ENCODE measurements at regions not wholly inside any gene's neighbourhood (a gene's known extent, or its start where the extent isn't known, plus 50 kb on each side); places are given as distances from the start of the nearest gene placed in this dataset.

DNA sequence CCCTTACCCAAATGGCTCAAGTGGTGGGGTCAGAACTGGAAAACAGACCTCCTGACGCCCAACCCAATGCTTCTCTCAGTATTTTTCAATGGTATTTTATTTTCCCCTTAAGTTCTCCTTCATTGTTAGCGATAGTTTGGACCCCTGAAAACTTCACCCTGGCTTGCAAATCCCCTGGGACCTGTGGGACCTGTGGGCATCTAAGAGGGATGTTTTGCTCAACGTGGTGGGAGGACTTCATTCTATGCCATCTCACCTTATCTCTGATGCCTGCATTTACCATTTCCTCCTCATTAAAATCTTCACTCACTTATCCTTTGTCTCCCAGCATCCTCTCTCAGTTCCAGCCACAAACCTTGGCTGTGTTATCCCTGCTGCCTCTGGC lies 59.4 kb upstream of the GZMB start:
- no peak for DNase-seq (ENCODE audit: low spot score)

DNA sequence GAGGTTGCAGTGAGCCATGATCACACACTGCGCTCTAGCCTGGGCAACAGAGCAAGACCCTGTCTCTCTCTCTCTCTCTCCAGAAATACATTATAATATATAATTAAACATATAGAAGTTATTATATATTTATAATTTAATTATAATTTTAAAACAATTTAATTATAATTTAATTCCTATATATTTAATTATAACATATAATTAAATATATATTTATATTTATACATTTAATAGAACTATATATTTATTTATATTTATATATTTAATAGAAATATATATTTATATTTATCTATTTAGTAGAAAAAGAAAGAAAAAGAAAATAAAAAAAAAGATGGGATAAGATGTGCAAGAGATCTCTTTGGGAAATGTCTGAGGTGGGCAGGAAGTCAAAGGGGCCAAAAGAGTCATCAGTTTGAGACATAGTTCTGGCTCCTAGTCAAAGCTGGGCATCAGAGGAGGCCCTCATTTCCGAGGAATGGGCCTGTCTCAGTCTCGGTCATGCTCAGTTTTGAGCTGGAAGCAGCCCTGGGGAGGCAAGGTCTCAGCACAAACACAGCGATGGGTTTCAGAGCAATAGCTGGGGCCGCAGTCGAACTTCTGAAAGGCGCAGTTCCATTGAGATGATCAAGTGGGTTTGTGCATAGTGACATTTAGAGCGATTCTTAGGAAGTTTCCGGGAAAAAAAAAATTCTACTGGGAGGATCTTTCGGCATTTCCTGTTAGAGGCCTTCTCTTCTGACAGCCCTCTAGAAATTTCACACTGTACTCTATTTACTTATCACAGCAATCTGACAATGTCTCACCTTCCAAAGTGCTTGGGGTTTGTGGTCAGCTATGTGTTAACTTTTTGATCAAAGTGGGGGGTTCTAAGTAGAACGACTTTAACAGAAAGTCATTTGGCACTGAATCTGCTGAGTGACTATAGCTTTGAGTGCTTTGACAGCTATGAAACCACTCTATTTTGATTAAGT lies 58.7 kb upstream of the GZMB start:
- peak; percentile 90 for DNase-seq (ENCODE audit: low spot score)

DNA sequence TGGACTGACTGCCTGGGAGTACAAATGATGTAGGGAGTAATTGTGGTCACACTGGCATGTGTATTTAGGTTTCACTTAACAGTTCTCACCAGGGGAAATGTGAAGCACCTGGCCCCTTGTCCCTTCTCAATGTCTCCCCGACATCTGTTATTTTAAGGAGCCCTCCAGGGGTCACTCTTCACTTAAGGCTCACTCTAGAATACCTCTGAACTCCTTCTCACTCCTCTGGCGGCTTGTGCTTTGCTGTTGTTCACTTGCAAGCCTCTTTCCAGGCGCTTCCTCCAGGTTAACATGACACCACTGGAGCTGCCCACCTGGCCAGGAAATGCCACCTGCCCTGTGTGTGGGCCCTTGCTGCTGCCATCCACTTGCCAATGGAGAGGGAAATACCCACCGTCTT lies 56.5 kb upstream of the GZMB start:
- DNase-seq (ENCODE audit: low spot score): peak; percentile 22

DNA sequence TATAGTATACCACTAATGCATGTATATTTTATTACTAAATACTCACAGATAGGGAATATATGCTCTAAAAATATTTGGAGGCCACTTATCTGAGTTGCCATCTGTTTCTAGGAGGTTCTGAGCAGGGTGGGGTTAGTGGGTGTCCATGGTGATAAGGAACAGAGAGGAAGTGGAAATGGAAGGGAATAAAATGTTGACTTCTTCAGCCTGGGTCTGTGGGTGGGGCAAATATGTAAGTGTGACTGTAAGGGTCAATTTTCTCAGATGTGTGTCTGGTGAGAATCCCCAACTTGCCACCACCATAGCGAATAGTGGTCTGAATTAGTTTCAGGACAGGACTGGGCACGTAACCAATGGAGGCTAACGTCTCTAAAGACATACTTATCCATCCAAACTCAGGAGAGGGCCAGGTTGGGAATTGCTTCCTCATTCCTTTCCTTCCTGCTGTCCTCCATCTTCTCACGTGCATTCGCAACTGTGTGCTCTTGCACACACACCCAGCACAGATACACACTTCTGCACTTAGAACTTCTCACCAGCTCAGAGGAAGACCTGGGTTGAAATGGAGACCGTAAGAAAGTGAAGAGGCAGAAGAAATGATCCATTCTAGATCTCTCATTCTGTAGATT lies 54.2 kb upstream of the GZMB start:
- no peak for DNase-seq (ENCODE audit: low spot score)

All from activated CD4-positive, alpha-beta T cell treated with anti-CD3 and anti-CD28 coated beads, Interleukin-2, Interleukin-4, amounts not matched to agents 100 ng/mL and 50 ng/mL, durations not matched to agents 16 hours and 8 hours (primary cell).